Stomach (tissue), 4 donors: ENCODE measurements at regions not wholly inside any gene's neighbourhood (a gene's known extent, or its start where the extent isn't known, plus 50 kb on each side); places are given as distances from the start of the nearest gene placed in this dataset.

ENCODE experiments used
- CTCF ChIP-seq, 7 experiments: fragments of 450-650 bp in 4 of 7; fragments of 200-600 bp in 3 of 7; sonication (generic) in 3 of 7; IDR thresholded peaks; one replicate each; pipeline ENCODE4 v1.5.1; 2016 to 2019; ENCODE audit warnings: antibody characterized with exemption in 7 of 7, control low read depth in 2 of 7, mild to moderate bottlenecking in 1 of 7
- POLR2A ChIP-seq, 4 donors: fragments of 450-650 bp; IDR thresholded peaks; one replicate each; pipeline ENCODE4 v1.6.1; 2016; ENCODE audit warnings: antibody characterized with exemption in 4 of 4, control low read depth in 2 of 4, mild to moderate bottlenecking in 1 of 4, moderate library complexity in 1 of 4

GRCh38 chr16:18060351-18060750, 276.2 kb downstream of the NPIPA8 start:
- TF ChIP-seq CTCF (IDR thresholded peaks at IDR 0.05) (no peak), POLR2A (IDR thresholded peaks at IDR 0.05) (no peak)
